ENCODE measurements at regions not wholly inside any gene's neighbourhood (a gene's known extent, or its start where the extent isn't known, plus 50 kb on each side); places are given as distances from the start of the nearest gene placed in this dataset.

DNA sequence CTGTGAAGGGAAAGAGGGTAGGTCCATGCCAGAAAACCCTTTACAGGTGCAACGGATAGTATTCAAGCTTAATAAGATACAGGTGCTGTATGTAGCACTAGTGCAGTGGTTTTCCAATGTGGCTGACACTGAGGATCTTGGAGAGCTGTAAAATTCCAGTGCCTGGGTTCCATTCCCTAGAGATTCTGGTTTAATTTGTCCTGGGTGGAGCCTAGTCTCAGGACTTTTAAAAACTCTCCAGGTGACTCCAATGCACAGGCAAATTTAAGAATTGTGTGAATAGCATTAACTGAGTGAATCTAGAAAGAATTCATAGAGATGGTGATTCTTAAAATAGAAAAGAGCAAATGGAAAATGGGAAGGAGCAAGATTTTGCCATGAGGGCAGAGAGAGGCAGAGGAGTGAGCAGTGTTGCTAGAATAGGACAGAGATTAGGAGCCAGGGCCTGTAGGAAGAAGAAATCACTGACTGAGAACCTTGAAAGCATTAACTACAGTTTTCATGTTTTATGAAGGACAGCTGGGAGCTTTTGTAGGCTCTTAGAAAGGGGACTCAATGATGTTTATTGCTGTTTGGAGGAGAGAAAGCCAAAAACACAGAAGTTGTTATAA, 261.8 kb downstream of the DLEU7 start:
- Histone ChIP-seq H3K9me3 (ENCODE audit: control insufficient read depth, insufficient read depth, low read length) (no peaks in the 10 kb centered on the region), H3K36me3 (ENCODE audit: control insufficient read depth, insufficient read depth, low read length) (no peaks in the 10 kb centered on the region), H3K27ac (ENCODE audit: low read length) (no peak overlapping the region), H3K4me1 (ENCODE audit: control insufficient read depth, insufficient read depth, low read length) (no peaks in the 10 kb centered on the region; the same call in 1 of the 2 replicates), H3K4me3 (ENCODE audit: low read length) (no peak overlapping the region), H3K27me3 (ENCODE audit: control insufficient read depth, insufficient read depth, low read length) (no peaks in the 10 kb centered on the region)
- DNase-seq (ENCODE audit: low read depth, low spot score) = no peak
- WGBS (ENCODE audit: insufficient coverage, insufficient read length) = no CpG with 5 or more reads among the region's 1 CpG

DNA sequence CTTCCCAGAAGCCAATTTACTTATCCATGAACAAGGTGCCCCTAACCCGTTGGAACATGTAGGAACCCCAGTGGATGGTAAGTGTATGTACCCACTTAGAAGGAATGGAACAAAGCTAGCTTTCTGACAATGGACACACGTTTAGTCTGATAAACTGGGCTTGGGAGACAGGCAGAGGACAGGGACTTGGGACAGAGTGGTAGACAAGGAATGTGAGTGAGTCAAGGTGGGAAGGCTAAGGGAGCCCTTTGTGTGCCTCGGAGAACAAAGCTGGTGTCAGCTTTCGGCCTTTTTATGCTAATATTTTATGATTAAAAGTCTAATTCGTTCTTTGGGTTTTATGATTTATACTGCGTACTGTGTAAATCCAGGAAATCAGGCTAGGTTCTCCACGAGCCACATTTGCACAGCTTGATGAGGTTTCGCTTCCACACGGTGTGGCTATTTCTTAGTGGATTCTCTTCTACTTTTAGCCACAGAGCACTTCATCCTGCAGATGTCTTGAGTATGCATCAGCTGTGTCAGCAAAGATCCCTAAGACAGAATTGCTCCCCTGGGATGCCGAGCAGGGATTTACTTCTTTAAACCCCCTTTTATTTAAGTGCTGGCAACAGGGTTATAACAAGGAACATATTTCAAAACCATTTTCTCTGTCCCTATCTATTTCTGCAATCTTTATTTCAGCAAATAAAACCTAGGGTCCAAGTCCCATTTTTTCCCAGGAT, 258.5 kb downstream of the DLEU7 start:
- Histone ChIP-seq H3K27ac (ENCODE audit: low read length) (no peak overlapping the region), H3K27me3 (ENCODE audit: control insufficient read depth, insufficient read depth, low read length) (no peaks in the 10 kb centered on the region), H3K4me3 (ENCODE audit: low read length) (no peak overlapping the region), H3K4me1 (ENCODE audit: control insufficient read depth, insufficient read depth, low read length) (no peaks in the 10 kb centered on the region; the same call in 1 of the 2 replicates), H3K9me3 (ENCODE audit: control insufficient read depth, insufficient read depth, low read length) (no peaks in the 10 kb centered on the region), H3K36me3 (ENCODE audit: control insufficient read depth, insufficient read depth, low read length) (no peaks in the 10 kb centered on the region)
- no CpG with 5 or more reads among the region's 10 CpGs for WGBS (ENCODE audit: insufficient coverage, insufficient read length)
- no peak for DNase-seq (ENCODE audit: low read depth, low spot score)

DNA sequence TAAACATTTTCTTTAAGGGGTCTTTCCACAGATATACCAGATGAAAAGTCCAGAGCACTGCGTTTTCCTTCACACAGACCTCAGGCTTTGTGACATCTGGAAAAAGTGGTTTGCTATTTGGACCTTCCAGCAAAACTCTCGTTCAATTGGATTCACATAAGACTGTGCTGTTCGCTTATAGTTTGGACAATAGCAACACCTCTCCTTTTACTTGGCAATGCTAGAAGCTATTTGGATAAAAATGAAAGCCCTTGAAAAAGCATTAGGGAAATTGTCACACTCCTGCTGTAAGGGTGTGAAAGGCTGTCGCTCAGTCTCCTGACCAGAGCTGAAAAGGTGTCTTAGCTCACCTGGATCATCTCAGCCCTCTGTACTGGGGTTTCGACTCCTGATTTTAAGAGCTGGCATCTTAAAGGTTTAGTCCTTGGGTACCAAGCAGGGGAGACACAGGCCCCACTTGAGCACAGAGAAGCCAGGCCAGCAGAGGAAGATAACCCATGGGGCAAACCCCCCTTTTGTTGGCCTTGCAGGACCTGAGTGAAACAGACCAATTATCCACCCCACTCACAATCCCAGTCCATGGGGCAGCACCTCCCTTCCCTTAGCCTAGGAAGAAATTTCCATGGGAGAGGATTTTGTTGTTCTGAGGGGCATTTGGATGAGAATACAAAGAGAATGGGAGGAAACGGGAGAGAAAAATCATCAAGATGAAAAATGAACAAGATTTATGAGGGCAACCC, 257.6 kb downstream of the DLEU7 start:
- Histone ChIP-seq H3K36me3 (ENCODE audit: control insufficient read depth, insufficient read depth, low read length) (no peaks in the 10 kb centered on the region), H3K27ac (ENCODE audit: low read length) (no peak overlapping the region), H3K4me3 (ENCODE audit: low read length) (no peak overlapping the region), H3K4me1 (ENCODE audit: control insufficient read depth, insufficient read depth, low read length) (no peaks in the 10 kb centered on the region; the same call in 1 of the 2 replicates), H3K27me3 (ENCODE audit: control insufficient read depth, insufficient read depth, low read length) (no peaks in the 10 kb centered on the region), H3K9me3 (ENCODE audit: control insufficient read depth, insufficient read depth, low read length) (no peaks in the 10 kb centered on the region)
- DNase-seq (ENCODE audit: low read depth, low spot score) = no peak
- WGBS (ENCODE audit: insufficient coverage, insufficient read length) = no CpG with 5 or more reads among the region's 6 CpGs

DNA sequence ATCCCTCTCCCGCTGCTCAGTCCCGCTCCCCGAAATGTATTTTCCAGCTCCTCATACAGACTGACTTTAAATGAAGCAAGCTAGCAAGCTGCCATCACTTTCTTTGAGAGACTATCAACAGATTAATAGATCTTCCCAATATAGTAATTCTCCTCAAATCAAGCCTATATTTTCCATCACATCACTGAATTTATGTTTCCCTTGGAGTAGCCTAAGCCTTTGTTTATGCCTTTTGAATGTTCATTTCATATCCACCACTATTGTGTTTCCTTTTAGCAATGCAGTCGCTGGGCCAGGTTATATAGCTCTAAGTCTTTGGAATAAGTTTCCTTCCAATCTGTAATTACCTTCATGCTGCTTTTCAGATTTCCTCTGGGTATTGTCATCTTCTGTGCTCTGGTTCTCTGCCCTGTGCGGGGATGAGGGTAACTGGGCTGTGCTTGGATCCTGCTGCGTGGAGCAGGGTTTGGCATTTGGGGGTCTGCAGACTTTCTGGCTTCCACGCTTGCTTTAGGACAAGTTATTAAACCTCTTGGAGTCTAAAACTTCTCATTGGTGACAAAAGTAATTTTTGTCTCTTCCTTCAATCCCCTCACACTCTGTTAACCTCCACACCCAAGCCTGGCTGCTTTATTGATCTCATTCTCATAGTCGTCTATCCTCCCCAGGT, 256.9 kb downstream of the DLEU7 start:
- no CpG with 5 or more reads among the region's 8 CpGs for WGBS (ENCODE audit: insufficient coverage, insufficient read length)

DNA sequence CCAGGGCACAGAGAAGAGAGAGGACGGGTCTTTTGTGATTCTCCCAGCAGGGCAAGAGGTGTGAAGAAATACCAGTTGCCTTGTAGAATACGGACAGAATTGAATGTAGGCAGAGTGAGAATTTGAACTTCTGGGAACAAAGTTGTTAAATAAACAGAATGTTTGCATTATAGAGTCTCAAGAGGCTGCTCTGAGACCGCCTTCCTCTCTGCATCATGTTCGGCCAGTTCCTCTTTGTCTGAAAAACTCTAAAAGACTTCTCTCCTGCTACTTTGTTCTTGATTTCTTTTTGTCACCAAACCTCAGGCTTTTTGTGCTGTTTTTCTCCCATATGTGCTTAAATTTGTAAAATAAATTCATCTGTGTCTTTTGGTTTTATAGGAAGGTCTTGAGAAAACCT, 256.4 kb downstream of the DLEU7 start:
- Histone ChIP-seq H3K27me3 (ENCODE audit: control insufficient read depth, insufficient read depth, low read length) (no peaks in the 10 kb centered on the region), H3K9me3 (ENCODE audit: control insufficient read depth, insufficient read depth, low read length) (no peaks in the 10 kb centered on the region), H3K4me1 (ENCODE audit: control insufficient read depth, insufficient read depth, low read length) (no peaks in the 10 kb centered on the region; the same call in 1 of the 2 replicates), H3K27ac (ENCODE audit: low read length) (no peak overlapping the region), H3K4me3 (ENCODE audit: low read length) (no peak overlapping the region), H3K36me3 (ENCODE audit: control insufficient read depth, insufficient read depth, low read length) (no peaks in the 10 kb centered on the region)
- DNase-seq (ENCODE audit: low read depth, low spot score) = no peak
- no CpG with 5 or more reads among the region's 4 CpGs for WGBS (ENCODE audit: insufficient coverage, insufficient read length)

More for the DNA sequence above, 256.9 kb downstream of the DLEU7 start:
- no peak for DNase-seq (ENCODE audit: low read depth, low spot score)
- no peak overlapping the region for H3K4me3 ChIP-seq (ENCODE audit: low read length)
- no peaks in the 10 kb centered on the region for H3K9me3 ChIP-seq (ENCODE audit: control insufficient read depth, insufficient read depth, low read length)
- H3K36me3 ChIP-seq (ENCODE audit: control insufficient read depth, insufficient read depth, low read length) = no peaks in the 10 kb centered on the region
- H3K27ac ChIP-seq (ENCODE audit: low read length) = no peak overlapping the region
- H3K27me3 ChIP-seq (ENCODE audit: control insufficient read depth, insufficient read depth, low read length) = no peaks in the 10 kb centered on the region
- H3K4me1 ChIP-seq (ENCODE audit: control insufficient read depth, insufficient read depth, low read length) = no peaks in the 10 kb centered on the region; the same call in 1 of the 2 replicates

DNA sequence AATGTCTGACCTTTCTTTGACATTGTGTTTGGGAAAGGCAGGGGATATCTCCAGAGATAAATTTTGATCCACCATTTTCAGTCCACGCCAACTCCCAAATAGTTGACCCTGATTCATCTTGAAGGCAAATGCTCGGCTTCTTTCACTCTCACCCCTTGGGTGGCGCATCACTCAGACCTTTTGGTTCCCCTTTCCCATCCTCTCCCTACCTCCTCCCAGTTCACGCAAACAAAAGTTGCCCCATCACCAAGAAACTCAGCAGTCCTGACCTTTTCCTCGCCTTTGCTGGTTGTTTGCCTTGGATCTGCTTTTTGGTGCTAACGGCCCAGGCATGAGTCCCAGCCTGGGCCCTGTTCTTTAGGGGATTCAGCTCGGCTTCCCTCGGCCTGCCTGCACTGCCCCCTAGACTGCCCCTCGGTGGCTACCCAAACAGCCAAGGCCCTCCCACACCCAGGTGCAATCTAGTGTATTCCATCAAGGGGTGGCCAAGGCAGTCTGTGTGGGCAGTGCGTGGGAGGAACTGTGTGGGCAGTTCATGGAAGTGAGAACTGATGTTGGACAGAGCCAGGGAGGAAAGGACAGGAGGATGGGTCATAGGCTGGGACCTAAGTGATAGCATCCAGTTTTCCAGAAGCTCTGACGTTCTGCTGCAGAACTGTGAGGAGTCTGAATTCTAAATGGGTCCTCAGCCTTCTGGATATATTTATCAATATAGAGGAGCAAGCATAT, 255.7 kb downstream of the DLEU7 start:
- no CpG with 5 or more reads among the region's 11 CpGs for WGBS (ENCODE audit: insufficient coverage, insufficient read length)
- H3K4me3 ChIP-seq (ENCODE audit: low read length) = no peak overlapping the region
- H3K36me3 ChIP-seq (ENCODE audit: control insufficient read depth, insufficient read depth, low read length) = no peaks in the 10 kb centered on the region
- H3K27ac ChIP-seq (ENCODE audit: low read length) = no peak overlapping the region
- H3K4me1 ChIP-seq (ENCODE audit: control insufficient read depth, insufficient read depth, low read length) = no peaks in the 10 kb centered on the region; the same call in 1 of the 2 replicates
- no peaks in the 10 kb centered on the region for H3K27me3 ChIP-seq (ENCODE audit: control insufficient read depth, insufficient read depth, low read length)
- no peak for DNase-seq (ENCODE audit: low read depth, low spot score)
- H3K9me3 ChIP-seq (ENCODE audit: control insufficient read depth, insufficient read depth, low read length) = no peaks in the 10 kb centered on the region

DNA sequence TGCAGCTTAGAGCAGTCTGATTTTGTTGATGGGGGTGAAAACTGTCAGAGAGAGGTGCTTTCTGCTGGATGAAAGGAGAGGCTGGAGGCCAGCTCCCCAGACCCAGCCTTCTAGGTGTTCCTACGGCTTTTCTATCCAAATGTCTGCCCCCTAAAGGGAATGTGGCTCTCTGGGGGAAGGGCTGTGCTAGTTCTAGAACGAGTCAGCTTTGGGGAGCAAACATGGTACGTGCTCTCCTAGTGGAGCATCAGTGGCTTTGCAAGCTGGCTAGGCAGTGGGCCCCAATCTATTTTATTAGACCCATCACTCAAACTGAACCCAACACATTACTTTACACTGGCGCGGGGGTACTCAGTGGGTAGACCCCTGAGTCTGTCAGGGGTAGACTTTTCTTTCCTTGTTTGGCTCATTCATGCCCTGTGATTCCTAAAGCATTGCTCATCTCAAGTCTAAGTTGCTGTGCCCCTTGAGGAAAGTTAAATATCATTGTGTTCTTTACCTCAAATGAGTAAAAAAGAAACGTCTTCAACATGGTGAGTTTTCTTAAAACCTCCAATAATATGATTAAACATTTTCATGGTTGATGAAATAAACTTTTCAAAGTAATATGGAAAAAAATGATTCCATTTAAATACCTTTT, 254.9 kb downstream of the DLEU7 start:
- no peaks in the 10 kb centered on the region for H3K36me3 ChIP-seq (ENCODE audit: control insufficient read depth, insufficient read depth, low read length)
- no peak for DNase-seq (ENCODE audit: low read depth, low spot score)
- no peaks in the 10 kb centered on the region for H3K9me3 ChIP-seq (ENCODE audit: control insufficient read depth, insufficient read depth, low read length)
- H3K27ac ChIP-seq (ENCODE audit: low read length) = no peak overlapping the region
- no peaks in the 10 kb centered on the region for H3K27me3 ChIP-seq (ENCODE audit: control insufficient read depth, insufficient read depth, low read length)
- H3K4me1 ChIP-seq (ENCODE audit: control insufficient read depth, insufficient read depth, low read length) = no peaks in the 10 kb centered on the region; the same call in 1 of the 2 replicates
- H3K4me3 ChIP-seq (ENCODE audit: low read length) = no peak overlapping the region
- WGBS (ENCODE audit: insufficient coverage, insufficient read length) = no CpG with 5 or more reads among the region's 6 CpGs

DNA sequence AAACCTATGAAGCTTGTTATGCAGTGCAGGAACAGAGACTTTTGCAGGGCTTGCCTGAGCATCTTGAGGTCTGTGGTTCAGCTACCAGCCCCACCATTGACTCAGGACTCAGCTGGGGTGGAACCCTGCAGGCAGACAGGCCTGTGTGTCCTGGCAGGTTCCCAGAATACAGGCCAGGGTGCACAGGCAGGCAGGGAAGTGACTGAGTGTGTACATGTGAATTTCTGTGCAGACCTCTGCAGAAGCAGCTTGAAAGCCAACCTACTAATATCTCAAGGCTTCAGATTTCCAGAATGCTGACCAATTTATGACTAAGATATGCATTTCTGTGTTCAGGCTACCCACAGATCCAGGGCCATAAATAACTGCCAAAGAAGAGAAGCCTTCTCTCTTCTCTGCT, 254.4 kb downstream of the DLEU7 start:
- H3K9me3 ChIP-seq (ENCODE audit: control insufficient read depth, insufficient read depth, low read length) = no peaks in the 10 kb centered on the region
- no peaks in the 10 kb centered on the region for H3K36me3 ChIP-seq (ENCODE audit: control insufficient read depth, insufficient read depth, low read length)
- DNase-seq (ENCODE audit: low read depth, low spot score) = no peak
- no peaks in the 10 kb centered on the region for H3K27me3 ChIP-seq (ENCODE audit: control insufficient read depth, insufficient read depth, low read length)
- peaks cover under 1% of the 10 kb centered on the region; the same call in 1 of the 2 replicates for H3K4me1 ChIP-seq (ENCODE audit: control insufficient read depth, insufficient read depth, low read length)
- no peak overlapping the region for H3K27ac ChIP-seq (ENCODE audit: low read length)
- no peak overlapping the region for H3K4me3 ChIP-seq (ENCODE audit: low read length)

DNA sequence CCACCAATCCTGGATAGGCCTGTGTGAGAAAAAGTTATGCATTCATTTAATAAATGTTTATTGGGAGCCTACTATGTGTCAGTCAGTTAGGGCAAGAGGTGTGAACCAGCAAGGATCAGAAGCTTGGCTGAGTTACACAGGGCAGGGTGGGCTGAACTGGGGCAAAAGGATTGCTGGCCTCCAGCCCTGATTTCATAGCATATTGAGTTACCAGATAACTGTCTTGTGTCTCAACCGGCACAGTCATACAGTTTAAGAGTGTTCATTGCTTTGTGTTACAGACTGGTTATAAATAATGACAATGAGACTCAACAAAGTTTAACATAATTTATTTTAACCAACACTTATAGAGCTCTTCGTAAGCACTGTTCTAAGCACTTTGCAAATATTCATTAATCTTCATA, 253.8 kb downstream of the DLEU7 start:
- WGBS (ENCODE audit: insufficient coverage, insufficient read length) = 100% methylated on average over 1 of the region's 2 CpGs
- no peak for DNase-seq (ENCODE audit: low read depth, low spot score)
- Histone ChIP-seq H3K27me3 (ENCODE audit: control insufficient read depth, insufficient read depth, low read length) (no peaks in the 10 kb centered on the region), H3K36me3 (ENCODE audit: control insufficient read depth, insufficient read depth, low read length) (no peaks in the 10 kb centered on the region), H3K9me3 (ENCODE audit: control insufficient read depth, insufficient read depth, low read length) (no peaks in the 10 kb centered on the region), H3K4me3 (ENCODE audit: low read length) (no peak overlapping the region), H3K27ac (ENCODE audit: low read length) (no peak overlapping the region), H3K4me1 (ENCODE audit: control insufficient read depth, insufficient read depth, low read length) (peaks cover 4% of the 10 kb centered on the region; the same call in 1 of the 2 replicates)

Measured in iPS DF 6.9 (cell line).